Suppressor macrophage (primary cell): ENCODE measurements at regions not wholly inside any gene's neighbourhood (a gene's known extent, or its start where the extent isn't known, plus 50 kb on each side); places are given as distances from the start of the nearest gene placed in this dataset.
"Not testable (repeated sequence)": the region's sequence is repeated elsewhere in the genome, so short reads cannot be mapped to it uniquely, and the experiment has no call there.

Experiments used
- DNase-seq, 4 experiments: peaks; one replicate each; pipeline ENCODE4 v3.0.0-alpha.2; 2020 to 2022

GRCh38 chrX:25503826-25504225 lies 488.1 kb upstream of the ARX start:
- DNase-seq, result no peak

GRCh38 chrX:25507801-25508200 lies 492.0 kb upstream of the ARX start:
- no peak for DNase-seq

GRCh38 chrX:25519258-25519657 lies 503.5 kb upstream of the ARX start:
- DNase-seq, result no peak

DNA sequence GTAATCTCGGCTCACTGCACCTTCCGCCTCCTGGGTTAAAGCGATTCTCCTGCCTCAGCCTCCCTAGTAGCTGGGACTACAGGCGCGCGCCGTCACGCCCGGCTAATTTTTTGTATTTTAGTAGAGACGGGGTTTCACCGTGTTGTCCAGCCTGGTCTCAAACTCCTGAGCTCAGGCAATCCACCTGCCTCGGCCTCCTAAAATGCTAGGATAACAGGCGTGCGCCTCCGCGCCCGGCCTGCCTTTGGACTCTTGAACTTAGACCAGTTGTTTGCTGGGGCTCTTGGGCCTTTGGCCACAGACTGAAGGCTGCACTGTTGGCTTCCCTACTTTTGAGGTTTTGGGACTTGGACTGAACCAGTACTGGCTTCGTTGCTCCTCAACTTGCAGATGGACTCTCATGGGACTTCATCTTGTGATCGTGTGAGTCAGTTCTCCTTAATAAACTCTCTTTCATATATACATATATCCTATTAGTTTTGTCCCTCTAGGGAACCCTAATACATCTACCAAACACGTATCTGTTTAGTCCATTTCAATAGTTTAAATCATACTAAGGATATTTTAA lies 506.8 kb upstream of the ARX start:
- not testable (repeated sequence) for DNase-seq

- DNase-seq, result peak in 2 of 4 experiments; percentile 1 to 5
These were observed 508.1 kb upstream of the ARX start for GRCh38 chrX:25523574-25524540.

GRCh38 chrX:25527156-25527555 lies 511.4 kb upstream of the ARX start:
- no peak for DNase-seq

GRCh38 chrX:25527596-25527995 lies 511.8 kb upstream of the ARX start:
- DNase-seq, result no peak

- no peak for DNase-seq
These were observed 515.3 kb upstream of the ARX start for GRCh38 chrX:25531096-25531495.

DNA sequence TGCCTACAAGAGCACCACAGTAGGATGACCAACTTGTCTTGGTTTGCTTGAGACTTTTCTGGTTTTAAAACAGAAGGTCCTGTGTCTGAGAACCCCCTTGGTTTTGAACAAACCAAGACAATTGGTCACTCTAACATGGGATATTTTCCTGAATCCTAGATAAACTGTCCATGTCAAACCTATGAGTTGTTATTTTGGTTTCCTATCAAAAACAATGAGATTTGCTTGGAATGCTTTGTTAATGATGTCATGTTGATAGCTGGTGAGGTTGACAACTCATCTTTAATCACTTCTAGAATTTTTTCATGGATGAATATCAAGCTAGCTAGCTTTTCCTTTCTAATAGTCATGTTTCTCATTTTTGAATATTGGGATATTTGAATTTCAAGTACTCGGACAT lies 518.3 kb upstream of the ARX start:
- no peak for DNase-seq

DNA sequence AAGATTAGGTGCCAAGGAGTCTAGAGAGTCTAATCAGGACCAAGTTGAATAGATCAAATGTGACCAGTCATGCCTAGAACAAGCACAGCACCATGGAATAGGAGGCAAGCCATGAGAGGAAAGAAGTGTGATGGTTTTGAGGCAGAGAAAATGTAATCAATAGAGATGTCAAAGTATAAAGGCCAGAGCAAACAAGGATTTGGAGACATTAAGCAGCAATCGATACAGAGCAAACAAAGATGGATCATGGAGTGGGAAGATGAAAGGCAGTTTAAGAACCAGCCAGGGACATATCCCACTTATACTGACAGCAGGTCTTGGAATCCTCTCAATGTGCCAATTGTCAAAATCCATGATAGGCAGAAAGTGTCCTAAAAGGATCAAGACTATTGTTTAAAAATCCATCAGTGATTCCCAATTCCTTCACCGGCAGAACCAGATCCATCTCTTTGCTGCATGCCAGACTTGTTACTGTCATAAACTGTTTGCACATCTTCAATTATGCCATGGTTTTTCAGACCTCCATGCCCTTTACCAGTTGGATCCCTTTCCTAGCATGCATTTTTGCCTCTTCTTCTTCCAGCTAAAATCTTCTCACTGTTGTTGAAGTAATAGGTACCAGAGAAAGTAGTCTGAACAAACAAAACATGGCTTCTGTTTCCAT lies 520.7 kb upstream of the ARX start:
- DNase-seq, result no peak

DNA sequence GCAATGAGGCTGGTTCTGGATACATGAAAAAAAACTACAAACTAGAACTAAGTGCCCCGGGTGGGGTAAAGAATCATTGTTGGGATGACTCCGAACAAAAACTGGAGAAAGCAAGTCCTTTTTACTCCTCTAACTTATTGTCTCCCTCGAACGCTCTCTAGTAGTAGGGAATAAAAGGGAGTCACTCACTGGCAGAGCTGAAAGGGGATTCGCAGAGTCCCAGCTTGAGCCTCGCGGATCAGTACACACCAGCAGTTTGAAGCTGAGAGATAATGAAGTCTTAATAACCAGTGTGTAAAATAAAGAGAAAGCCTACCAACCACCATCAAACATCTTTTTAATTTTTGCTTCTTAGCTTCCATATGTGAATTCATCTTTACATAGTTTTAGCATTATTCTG lies 521.9 kb upstream of the ARX start:
- no peak for DNase-seq

- DNase-seq, result no peak
These were observed 528.9 kb upstream of the ARX start for GRCh38 chrX:25544641-25545040.

- no peak for DNase-seq
These were observed 533.0 kb upstream of the ARX start for GRCh38 chrX:25548811-25549210.

GRCh38 chrX:25555521-25555920 lies 539.8 kb upstream of the ARX start:
- DNase-seq, result no peak

DNA sequence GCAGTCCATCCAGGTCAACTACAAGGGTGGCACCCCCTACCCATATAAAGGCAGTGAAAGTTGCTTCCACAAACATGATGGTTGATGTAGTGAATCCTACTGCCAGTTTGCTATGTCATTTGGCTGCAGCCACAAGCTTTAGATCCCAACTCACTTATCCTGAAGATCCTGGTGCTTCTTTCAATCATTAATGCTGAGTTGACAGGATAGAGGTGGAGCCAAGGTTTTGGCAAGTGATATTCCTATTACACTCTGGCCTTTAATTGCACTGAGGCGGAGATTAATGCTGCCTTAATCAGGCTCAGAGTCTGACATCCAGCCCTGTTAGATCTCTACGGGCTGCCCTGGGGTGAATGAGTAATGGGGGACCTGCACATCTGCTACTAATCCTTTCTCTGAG lies 542.4 kb upstream of the ARX start:
- DNase-seq, result no peak

DNA sequence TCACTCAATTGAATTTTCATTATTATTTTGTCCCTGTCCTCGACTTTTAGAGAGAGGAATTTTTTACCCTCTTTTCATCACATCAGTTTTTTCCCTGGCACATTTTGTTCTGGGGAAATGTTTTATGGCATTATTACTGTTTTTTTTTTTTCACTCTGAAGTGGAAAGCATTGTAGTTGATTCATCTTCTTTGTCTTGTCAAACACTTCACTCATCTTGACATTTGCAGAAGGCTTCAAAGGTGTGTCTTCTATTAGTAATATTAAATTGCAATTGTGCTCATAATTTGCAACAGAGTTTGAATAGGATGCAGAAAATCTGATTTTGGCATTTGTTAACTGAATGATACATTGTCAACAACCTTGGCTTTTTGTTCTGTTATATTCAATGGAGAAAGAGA lies 545.4 kb upstream of the ARX start:
- DNase-seq, result no peak

- no peak for DNase-seq
These were observed 557.9 kb upstream of the ARX start for GRCh38 chrX:25573631-25574030.

- no peak for DNase-seq
These were observed 541.2 kb upstream of the MAGEB18 start for GRCh38 chrX:25596921-25597320.

GRCh38 chrX:25597551-25597950 lies 540.6 kb upstream of the MAGEB18 start:
- DNase-seq, result no peak

GRCh38 chrX:25599061-25599460 lies 539.1 kb upstream of the MAGEB18 start:
- no peak for DNase-seq

DNA sequence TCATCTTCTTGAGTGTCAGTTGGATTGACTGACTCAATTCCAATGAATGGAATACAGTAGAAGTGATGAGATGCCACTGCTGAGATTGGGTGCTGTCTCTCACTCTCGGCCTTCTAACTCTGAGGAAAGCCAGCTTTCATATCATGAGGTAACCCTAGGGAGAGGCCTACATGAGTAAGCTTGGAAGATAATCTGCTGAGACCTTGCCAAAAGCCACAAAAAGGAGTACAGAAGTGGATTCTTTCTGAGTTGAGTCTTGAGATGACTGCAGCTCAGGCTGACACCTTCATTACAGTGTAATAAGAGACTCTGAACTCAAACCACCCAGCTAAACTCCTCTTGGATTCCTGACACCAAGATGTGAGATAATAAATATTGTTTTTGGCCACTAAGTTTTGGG lies 537.4 kb upstream of the MAGEB18 start:
- DNase-seq, result no peak

DNA sequence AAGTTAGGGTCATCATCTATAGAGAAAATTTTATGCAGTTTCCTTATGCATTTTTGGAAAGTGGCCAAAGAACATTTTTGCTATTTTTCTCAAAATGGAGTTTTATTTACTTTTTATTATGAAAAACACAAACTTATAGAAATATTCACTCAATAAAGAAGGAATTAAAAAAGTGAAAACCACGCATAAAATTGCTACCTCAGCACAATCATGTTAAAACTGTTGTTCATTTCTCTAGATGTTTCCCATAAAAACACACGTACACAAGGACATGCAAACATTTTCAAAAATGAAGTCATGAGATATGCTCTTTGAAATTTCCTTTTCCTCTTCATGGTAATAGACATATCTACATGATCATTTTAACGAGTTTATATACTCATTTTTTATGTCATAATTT lies 536.8 kb upstream of the MAGEB18 start:
- DNase-seq, result no peak

DNA sequence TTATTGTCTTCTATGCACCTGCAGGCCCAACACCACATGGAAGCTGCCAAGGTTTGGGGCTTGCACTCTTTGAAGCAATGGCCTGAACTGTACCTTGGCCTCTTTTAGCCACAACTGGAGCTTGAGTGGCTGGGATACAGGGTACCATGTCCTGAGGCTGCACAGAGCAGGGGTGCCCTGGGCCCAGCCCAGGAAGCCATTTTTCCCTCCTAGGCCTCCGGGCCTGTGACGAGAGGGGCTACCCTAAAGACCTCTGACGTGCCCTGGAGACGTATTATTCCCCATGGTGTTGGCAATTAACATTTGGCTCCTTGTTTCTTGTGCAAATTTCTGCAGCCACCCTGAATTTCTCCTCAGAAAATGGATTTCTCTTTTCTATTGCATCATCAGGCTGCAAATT lies 519.9 kb upstream of the MAGEB18 start:
- DNase-seq, result no peak

DNA sequence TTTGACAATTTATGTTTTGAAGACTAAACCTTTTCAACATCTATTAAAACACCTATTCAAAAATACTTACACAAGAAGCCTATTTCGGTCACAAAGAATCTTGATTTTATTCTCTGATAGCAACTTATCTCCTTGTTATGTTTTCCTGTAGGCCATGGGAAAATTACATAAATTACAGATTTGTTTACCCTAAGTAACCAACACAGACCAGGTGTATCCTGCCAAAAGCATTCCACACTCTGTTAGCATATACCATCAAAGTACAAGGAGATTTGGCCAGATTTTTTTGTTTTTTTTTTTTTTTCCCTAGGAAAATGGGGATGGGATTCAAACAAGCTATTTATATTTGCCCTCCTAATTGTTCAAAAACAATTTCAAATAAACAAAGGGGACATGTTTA lies 497.9 kb upstream of the MAGEB18 start:
- DNase-seq, result no peak
